OCI-LY1 (cell line): ENCODE measurements at regions not wholly inside any gene's neighbourhood (a gene's known extent, or its start where the extent isn't known, plus 50 kb on each side); places are given as distances from the start of the nearest gene placed in this dataset.

ENCODE experiments used
- EZH2 ChIP-seq: fragments of 200-600 bp; sonication (generic), shearing (Covaris generic); IDR thresholded peaks from 2 replicates; pipeline ENCODE4 v1.8.0; 2017; ENCODE audit warnings: borderline replicate concordance, mixed run types, mild to moderate bottlenecking, antibody characterized with exemption, low read length, moderate library complexity, mixed read lengths
- TF ChIP-seq, protein P1 (sequence below): fragments of 200-600 bp; sonication (generic), shearing (Covaris generic); IDR thresholded peaks from 2 replicates; pipeline ENCODE4 v1.5.1; 2017; ENCODE audit warnings: mild to moderate bottlenecking, antibody characterized with exemption, low read length, moderate library complexity, mixed read lengths

DNA sequence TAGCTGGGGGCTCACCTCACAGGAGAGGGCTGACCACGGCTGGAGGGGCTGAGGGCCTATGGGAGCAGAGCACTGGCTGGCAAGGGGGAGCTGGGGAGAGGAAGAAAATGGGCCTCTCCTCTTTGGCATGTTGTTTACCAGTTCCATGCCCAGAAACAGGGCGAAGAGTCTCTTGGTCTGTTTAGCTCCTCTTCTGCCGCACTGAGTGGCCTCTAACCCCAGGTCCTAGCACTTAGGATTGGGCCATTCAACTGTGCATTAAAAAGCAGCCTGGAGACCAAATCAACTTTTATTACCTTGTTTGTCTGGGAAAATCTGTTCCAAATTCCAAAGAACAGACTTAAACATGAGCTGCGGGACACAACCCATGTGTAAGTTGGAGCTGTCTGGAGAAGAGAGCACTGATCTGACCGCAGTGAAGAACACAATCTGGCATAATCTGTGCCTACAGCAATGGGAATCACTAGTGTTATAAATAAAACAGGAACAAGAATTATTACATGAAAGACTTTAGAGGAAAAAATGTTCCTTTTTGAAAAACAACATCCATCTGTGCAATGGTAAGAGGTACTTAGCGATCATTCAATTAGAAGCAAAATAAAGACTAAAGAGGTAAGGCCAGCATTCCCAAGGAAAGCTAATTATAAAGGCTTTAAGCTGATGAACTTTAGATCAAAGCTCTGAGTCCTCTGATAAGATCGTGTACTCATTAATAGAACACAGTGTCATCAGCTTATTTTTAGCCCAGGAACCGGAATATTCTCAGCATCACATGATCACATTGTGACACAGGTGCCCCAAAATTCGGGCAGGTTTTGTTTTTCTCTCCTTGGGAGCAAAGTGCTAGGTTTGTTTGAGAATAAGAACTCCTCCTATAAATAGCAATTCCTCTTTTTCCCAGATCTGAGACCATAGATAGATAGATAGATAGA, 243.2 kb downstream of the COL4A1 start:
- TF ChIP-seq, protein P1, sequence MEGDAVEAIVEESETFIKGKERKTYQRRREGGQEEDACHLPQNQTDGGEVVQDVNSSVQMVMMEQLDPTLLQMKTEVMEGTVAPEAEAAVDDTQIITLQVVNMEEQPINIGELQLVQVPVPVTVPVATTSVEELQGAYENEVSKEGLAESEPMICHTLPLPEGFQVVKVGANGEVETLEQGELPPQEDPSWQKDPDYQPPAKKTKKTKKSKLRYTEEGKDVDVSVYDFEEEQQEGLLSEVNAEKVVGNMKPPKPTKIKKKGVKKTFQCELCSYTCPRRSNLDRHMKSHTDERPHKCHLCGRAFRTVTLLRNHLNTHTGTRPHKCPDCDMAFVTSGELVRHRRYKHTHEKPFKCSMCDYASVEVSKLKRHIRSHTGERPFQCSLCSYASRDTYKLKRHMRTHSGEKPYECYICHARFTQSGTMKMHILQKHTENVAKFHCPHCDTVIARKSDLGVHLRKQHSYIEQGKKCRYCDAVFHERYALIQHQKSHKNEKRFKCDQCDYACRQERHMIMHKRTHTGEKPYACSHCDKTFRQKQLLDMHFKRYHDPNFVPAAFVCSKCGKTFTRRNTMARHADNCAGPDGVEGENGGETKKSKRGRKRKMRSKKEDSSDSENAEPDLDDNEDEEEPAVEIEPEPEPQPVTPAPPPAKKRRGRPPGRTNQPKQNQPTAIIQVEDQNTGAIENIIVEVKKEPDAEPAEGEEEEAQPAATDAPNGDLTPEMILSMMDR = no peak
- no peak for TF ChIP-seq EZH2
